ENCODE measurements at regions not wholly inside any gene's neighbourhood (a gene's known extent, or its start where the extent isn't known, plus 50 kb on each side); places are given as distances from the start of the nearest gene placed in this dataset.

DNA sequence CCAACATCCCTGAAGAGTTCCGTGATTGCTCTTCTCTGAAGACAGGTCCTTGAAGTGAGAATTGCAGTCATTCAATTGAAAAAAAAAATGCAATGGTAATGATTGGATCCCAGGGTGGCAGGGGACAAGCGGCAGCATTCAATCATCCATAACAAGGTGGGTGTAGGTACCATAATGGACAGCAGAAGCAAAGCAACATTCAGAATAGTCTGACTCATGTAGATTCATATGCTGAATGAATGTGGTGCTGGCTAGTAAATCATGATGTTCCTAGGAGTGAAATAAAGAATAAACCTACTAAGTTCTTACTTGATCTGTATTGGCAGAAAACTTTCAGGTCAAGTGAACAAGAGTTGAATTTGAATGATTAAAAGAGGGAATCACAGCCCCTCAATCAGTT is 319.6 kb downstream of the GPATCH2 start:
- Histone ChIP-seq H3K4me3 (no peak overlapping the region), H3K4me1 (no peaks in the 10 kb centered on the region), H3K27ac (no peak overlapping the region), H3K36me3 (no peaks in the 10 kb centered on the region), H3K27me3 (no peaks in the 10 kb centered on the region), H3K9me3 (no peaks in the 10 kb centered on the region)
- TF ChIP-seq POLR2A (IDR thresholded peaks at IDR 0.05): no peak
- TF ChIP-seq, protein P1, sequence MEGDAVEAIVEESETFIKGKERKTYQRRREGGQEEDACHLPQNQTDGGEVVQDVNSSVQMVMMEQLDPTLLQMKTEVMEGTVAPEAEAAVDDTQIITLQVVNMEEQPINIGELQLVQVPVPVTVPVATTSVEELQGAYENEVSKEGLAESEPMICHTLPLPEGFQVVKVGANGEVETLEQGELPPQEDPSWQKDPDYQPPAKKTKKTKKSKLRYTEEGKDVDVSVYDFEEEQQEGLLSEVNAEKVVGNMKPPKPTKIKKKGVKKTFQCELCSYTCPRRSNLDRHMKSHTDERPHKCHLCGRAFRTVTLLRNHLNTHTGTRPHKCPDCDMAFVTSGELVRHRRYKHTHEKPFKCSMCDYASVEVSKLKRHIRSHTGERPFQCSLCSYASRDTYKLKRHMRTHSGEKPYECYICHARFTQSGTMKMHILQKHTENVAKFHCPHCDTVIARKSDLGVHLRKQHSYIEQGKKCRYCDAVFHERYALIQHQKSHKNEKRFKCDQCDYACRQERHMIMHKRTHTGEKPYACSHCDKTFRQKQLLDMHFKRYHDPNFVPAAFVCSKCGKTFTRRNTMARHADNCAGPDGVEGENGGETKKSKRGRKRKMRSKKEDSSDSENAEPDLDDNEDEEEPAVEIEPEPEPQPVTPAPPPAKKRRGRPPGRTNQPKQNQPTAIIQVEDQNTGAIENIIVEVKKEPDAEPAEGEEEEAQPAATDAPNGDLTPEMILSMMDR (IDR thresholded peaks at IDR 0.05): no peak
- no peak for DNase-seq
- intact Hi-C loops (cut with DNase I): no loop called here
- 73% methylated on average over 2 of the region's 2 CpGs for WGBS (ENCODE audit: insufficient coverage, low coverage, low lambda C conversion rate, missing lambda C conversion rate)
- ATAC-seq: no peak

DNA sequence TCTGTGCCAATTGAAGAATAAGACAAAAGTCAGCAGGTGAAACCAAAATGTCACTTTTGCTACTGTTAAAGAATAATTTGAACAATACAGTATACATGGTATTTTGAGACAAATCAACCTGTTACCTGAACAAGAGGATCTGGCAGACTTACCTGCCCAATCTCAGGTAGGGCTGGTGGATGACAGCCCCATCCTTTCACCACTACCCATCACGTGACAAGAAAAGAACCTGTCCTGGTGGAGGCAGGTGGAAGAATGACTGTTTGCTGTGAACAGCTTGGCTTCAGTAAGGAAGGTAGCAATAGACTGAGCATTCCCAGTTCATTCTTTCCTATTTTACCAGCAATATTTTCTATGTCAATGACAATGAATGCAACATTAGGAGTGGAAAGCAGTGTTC is 349.6 kb downstream of the GPATCH2 start:
- no peak for DNase-seq
- whole genome bisulfite sequencing (ENCODE audit: insufficient coverage, low coverage, low lambda C conversion rate, missing lambda C conversion rate): 33% methylated on average over 1 of the region's 1 CpG
- TF ChIP-seq, protein P1 (IDR thresholded peaks at IDR 0.05): no peak
- TF ChIP-seq POLR2A (IDR thresholded peaks at IDR 0.05): no peak

DNA sequence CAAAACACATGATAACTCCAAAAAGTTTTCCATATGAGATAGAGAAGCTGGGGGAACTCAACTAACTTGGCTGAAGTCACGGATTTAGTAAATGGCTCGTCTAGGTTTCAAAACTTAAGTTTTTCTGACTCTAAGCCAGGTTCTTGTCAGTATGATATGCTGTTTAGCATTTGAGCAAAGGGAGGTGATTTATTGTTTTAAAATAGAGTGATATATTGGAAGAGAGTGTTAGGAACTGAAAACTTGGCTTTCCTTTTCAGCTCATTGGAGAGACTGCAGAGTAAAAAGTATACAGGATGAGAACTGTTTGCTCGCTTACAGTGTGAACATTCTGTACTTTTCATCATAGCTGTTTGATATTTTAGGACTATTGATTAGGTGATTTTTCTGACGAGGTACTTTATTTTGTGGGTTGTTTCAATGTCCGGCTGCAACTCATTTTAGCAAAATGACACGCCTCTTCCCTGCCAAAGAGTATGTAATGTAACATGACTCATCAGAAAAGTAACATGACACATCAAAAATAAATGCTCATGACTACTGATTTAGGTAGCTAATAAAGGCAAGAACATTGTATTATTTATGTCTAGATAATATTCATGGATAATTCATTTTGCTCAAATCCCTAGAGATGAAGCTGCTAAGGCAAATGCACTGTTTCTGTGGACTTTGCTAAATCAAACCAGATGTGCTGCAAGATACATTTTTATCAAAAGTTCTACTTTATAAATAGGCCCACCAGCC is 355.1 kb downstream of the GPATCH2 start:
- Histone ChIP-seq H3K36me3 (no peaks in the 10 kb centered on the region), H3K4me1 (no peaks in the 10 kb centered on the region), H3K4me3 (no peak overlapping the region), H3K27ac (no peak overlapping the region), H3K9me3 (no peaks in the 10 kb centered on the region), H3K27me3 (no peaks in the 10 kb centered on the region)
- ATAC-seq: no peak
- intact Hi-C loops (cut with DNase I): no loop called here
- WGBS (ENCODE audit: insufficient coverage, low coverage, low lambda C conversion rate, missing lambda C conversion rate): 53% methylated on average over 6 of the region's 6 CpGs
- TF ChIP-seq, protein P1 (IDR thresholded peaks at IDR 0.05): no peak
- no peak for TF ChIP-seq POLR2A (IDR thresholded peaks at IDR 0.05)
- no peak for DNase-seq

More for the DNA sequence above, 349.6 kb downstream of the GPATCH2 start:
- Histone ChIP-seq H3K9me3 (no peaks in the 10 kb centered on the region), H3K36me3 (no peaks in the 10 kb centered on the region), H3K27ac (no peak overlapping the region), H3K4me1 (no peaks in the 10 kb centered on the region), H3K4me3 (no peak overlapping the region), H3K27me3 (no peaks in the 10 kb centered on the region)
- no peak for ATAC-seq
- intact Hi-C loops (cut with DNase I): no loop called here

DNA sequence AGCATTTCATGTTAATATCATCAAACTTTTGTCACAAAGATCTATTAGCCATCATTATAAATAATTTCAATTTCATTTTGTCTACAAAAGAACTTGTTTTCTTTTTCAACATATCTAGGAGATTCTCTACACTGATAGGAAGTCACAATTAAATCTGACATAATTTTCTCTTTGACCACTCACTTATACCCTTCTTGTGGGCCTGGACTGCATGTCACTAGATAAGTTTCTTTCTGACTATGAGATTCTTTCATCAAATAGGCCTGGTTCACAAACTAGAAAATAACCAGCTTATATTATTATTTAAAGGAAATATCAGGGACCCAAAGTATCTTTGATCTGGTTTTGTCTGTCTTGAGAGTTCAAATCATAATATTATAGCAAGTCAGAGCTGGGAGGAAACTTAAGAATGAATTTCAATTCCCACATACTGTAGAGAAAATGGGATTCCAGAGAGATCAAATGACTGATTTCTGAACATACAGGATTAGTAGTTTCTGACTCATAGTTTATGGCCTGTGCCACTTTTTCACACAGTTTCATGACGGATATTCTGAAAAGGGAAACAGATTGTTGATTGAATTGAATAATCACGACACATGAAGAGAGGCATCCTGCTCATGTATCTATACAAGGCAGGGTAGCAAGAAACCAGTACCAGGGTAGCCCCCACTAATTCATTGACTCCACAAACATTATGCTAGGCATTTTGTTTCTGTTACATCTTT is 355.8 kb downstream of the GPATCH2 start:
- DNase-seq (no peak), ATAC-seq (no peak)
- no peaks in the 10 kb centered on the region for H3K4me1 ChIP-seq
- no peaks in the 10 kb centered on the region for H3K27me3 ChIP-seq
- H3K4me3 ChIP-seq: no peak overlapping the region
- 51% methylated on average over 2 of the region's 2 CpGs for WGBS (ENCODE audit: insufficient coverage, low coverage, low lambda C conversion rate, missing lambda C conversion rate)
- TF ChIP-seq, protein P1 (IDR thresholded peaks at IDR 0.05): no peak
- no peak for TF ChIP-seq POLR2A (IDR thresholded peaks at IDR 0.05)
- no peak overlapping the region for H3K27ac ChIP-seq
- H3K9me3 ChIP-seq: no peaks in the 10 kb centered on the region
- intact Hi-C loops (cut with DNase I): no loop called here
- no peaks in the 10 kb centered on the region for H3K36me3 ChIP-seq
